Renal cortex interstitium (tissue), 11 donors: ENCODE measurements at regions not wholly inside any gene's neighbourhood (a gene's known extent, or its start where the extent isn't known, plus 50 kb on each side); places are given as distances from the start of the nearest gene placed in this dataset.
A peak's percentile ranks its signal among the peaks of the same experiment; 100 is the strongest.

Source experiments
- DNase-seq, 11 donors: peaks; one replicate each; pipeline ENCODE4 v3.0.0-alpha.2; 2013; ENCODE audit warnings: low read depth in 9 of 11, low spot score in 4 of 11; ENCODE audit errors: extremely low read depth in 1 of 11

DNA sequence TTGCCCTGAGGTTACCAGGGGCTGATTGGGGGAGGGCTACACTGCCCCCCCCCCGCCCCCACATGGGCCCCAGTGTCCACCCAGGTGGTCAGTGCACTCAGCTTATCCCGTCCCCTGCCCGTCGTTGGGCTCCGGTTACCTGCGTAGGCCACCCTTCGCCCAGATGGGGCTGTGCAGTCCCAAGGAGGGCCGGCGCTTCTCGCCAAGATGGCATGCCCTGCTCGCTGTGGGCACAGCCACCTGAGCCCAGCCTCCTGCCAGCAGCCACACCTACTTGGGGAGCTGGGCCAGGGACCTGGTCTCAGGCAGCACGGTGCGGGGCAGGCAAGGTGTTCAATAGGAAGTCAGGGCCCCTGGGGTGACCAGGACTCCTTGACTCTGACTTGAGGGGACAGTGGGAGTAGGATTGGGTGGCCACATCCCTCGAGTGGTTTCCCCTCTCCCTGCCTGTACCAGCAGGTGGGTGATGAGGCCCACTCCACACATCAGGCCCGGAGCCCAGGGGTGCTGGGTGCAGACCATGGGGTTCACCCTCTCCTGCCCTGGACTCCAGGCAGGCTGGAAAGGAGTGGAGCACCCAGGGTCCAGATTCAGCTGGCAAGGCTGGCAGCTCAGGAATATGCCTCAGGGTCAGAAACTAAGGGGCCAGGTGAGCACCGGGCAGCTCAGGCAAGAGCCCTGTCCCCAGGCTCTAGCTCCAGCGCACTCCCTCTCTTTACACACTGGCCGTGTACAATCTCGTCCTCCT is 170.3 kb downstream of the GLI2 start:
- no peak for DNase-seq

DNA sequence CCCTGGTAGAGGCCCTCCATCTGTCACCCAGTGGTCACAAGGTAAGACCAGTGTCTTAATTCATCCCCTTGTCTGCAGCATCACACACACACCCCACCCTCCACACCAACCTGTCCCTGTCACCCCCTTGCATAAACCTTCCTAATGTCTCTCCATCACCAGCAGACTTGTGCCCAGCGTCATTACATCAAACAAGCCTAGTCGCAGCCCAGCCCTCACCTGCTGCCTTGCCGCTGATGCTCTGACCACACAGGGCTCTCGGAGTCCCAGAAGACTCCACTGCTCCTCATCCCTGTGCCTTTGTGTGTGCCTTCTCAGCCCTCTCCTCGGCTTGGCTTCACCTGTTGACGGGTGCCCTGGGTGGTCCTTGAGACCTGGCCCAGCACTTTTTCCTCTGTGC is 171.2 kb downstream of the GLI2 start:
- no peak for DNase-seq

GRCh38 chr2:120907822-120908221 is 172.2 kb downstream of the GLI2 start:
- DNase-seq: no peak

- DNase-seq: no peak
Observed at GRCh38 chr2:120908314-120908975, 172.8 kb downstream of the GLI2 start.

- no peak for DNase-seq
Observed at GRCh38 chr2:120909102-120909501, 173.4 kb downstream of the GLI2 start.

- DNase-seq: no peak
Observed at GRCh38 chr2:120910164-120910563, 174.5 kb downstream of the GLI2 start.

- no peak for DNase-seq
Observed at GRCh38 chr2:120910956-120911951, 175.6 kb downstream of the GLI2 start.

DNA sequence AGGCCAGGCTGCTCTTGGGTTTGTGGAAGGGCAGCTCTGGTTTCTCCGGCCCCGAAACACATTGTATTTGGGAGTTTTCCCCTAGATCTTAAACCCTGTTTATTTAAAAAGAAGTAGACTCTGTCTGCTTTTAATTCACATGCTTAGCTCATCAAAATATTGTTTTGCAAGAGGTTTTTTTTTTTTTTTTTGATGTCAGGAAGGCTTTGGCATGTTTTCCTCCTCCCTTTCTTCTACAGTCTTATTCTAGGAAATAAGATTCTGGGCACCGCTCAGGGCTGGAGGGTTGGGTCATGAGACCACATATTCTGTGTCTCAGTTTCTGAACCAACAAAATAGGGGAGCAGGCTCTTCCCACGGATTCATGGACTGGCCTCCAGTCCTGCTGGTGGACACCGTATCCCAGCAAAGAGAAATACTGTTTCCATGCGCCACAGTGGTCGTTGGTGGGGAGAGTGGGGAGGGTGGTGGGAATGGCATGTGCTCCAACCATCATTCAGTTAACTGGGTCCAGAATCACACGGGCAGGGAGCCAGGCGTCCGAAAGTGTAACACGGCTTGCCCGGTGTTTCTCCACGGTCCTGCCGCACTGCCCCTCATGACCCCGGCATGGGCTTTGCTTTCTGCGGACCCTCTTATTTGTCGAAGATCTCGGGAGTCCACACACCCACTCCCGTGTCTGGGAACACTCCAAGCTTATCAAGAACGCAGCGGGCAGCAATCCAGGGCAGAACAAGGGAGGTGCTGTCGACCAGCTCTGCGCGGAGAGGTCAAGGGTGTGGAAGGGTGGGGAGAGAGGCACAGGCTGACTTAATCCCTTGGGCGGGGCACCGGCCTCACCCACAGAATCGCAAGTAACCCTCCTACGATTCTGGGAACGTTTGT is 176.7 kb downstream of the GLI2 start:
- no peak for DNase-seq

- DNase-seq: no peak
Observed at GRCh38 chr2:120913972-120914838, 178.5 kb downstream of the GLI2 start.

DNA sequence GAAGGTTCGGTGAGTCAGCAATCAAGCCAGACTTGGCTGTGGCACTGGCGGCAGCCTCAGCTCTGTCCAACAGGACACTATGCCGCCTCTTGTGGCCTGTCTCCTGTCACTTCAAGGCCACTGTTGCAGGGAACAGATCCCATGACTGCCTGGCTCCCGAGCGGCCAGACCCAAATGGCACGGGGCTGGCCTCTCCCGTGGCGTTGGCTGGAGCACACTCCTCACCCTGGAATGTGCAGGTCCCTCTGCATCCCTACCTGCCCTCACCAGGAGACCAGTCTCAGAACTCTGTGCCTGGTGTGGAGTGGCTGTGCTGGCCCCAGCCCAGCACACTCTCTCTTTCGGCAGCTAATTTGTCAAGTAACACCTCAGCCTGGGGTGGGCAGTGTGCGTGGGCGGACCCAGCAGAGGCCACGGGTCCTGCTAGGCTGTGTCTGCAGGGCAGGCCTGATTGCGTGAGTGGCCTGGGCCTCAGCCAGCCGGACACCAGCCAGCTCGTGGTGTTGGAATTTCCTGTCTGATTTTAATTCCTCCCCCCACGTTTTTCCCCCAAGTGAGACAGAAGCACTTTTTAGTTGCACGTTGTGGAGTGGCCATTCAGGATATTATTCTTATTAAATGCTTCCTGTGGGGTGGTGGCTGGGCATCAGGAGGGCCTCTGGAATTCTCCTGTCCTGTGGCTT is 179.3 kb downstream of the GLI2 start:
- DNase-seq: no peak

DNA sequence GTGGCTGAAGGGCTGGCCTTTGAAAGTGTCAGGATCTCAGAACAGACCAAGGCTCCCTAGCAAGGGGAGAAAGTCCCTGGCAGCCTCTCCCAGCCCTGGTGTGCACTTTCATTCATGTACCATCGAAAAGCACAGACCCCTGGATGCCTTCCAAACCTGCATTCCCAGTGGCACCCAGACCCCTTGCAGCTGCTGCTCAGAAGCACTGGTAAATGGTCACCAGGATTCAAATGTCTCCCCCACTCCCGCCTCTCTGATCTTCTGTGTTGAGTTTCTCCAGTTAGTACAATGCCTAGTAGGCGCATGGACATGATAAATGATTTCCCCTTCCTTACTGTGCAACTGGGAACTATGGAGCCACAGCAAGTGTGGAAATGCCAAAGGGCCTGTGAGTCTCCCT is 180.0 kb downstream of the GLI2 start:
- no peak for DNase-seq

DNA sequence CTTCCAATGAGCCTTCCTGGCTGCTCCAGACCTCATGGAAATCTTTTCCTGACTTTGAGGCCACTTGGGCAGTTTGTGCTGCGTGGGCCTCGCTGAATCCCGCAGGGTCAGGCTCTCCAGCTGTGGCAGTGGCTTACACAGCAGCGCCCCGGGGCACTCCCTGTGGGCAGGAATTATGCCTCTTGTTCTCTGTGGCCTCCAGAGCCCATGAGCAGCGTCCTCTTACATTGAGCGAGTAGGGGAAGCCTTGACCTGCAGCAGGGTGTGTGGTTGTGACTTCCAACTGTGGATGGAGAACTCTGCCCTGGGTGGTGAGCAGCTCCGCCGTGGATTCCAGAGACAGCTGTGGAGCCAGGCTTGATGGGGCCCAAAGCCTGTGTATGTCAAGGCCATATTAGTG is 180.8 kb downstream of the GLI2 start:
- DNase-seq: no peak

DNA sequence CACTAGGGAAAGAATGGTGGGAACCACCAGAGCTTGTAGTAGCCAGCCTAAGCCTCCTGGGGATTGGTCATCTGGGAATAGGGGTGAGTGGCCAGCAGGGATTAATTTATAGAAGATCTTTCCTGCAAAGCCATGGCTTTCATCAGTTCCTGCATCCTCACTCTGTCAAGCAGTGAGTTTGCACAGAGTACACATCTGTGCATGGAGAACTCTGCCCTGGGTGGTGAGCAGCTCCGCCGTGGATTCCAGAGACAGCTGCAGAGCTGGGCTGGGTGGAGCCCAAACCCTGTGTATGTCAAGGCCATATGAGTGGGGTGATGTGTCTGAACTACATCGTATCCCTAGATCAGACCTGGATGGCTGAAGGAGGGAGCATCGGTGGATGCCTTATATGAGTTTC is 182.2 kb downstream of the GLI2 start:
- DNase-seq: no peak

- no peak for DNase-seq
Observed at GRCh38 chr2:120919216-120919615, 183.5 kb downstream of the GLI2 start.

DNA sequence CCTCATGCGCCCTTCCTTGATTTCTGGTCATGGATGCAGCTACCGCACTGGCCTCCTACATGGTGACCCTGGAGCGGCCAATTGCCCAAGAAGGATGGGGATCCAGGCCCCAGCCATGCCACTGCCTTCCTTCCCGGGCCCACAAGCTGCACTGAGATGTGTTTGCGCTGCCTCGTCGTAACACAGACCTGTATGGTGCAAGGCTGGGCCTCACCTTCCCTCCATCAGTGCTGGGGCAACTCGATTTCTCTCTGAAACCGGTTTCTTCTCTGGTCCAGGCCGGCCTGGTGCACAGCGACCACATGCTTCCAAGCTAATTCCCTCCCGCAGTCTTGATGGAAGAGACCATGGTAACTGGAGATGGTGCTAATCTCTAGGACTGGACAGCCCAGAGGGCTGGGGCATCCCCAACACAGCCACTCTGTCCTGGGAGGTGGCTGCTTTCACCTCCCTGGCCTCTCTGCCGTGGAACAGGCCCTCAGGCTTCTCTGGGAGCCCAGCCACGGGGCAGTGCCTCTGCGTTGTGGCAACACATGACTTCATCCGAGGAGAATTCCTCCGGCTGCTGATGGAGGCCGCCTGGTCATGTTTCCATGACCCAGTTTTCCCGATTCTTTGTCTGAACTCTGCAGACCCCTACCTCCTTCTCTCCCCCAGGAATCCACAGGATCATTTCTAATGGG is 184.2 kb downstream of the GLI2 start:
- DNase-seq: peak in 4 of 11 donors; percentile 59 to 77 (median 74)

GRCh38 chr2:120920454-120921148 is 184.9 kb downstream of the GLI2 start:
- no peak for DNase-seq
